HG03196 (cell line): ENCODE measurements at regions not wholly inside any gene's neighbourhood (a gene's known extent, or its start where the extent isn't known, plus 50 kb on each side); places are given as distances from the start of the nearest gene placed in this dataset.

Experiments
- ATAC-seq: cut with Tn5 transposase; IDR thresholded peaks from one replicate; pipeline ENCODE4 v1.9.1; 2021; ENCODE audit not compliant: unreplicated experiment

DNA sequence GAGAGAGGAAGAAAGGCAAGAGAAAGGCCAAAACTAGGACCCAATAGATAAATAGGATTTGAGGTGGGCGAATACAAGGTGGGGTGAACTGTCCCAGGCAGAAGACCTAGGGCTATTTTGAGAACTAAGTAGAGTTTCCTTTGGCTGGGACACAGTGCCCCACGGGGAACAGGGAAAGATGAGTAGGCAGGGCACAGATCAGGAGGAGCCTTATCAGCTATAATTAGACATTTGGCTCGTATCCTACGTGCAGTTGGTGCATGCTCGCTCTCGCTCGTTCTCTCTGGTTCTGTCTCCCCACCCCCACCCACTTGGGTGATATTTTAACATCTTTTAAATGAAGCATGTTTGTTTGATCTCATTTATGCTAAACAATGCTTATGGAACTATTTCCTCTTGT, 235.0 kb upstream of the JUN start:
- ATAC-seq, result no peak

DNA sequence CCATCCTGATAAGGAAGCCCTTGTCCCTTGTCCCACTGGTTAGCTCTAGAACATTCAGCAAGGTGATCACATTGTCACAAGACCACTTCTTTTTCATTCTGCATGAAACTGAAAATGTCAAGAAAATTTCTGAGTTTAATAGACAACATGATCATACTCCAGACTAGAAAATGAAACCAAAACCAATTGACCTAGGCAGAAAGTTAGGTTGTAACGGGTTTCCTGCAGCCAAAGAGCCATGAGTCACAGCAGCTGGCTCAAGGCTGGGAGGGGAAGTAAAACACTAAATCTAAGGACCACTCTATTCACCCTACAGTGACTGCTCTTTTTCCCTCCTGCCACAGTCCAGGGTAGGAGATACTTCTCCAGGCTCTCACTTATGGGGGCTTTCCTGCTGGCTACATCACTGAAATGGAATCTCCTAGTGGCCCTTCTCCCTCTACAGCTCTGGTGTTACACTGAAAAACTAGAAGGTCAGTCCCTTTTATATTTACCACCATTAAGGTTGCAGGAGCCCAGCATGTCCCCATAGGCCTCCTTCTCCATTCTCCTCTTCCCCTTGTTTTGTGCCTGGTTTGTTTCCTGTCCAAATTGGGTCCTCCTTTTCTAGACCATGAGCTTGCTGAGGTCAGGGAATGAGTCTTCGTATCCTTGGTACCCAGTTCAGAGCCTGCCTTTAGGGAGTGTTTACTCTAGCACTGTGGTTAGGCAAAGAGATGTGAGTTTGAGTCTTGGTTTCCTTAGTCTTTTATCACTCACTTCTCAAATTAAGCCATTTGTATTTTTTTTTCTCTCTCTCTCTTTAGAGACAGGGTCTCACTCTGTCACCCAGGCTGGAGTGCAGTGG, 236.5 kb upstream of the JUN start:
- peak; percentile 87 for ATAC-seq

DNA sequence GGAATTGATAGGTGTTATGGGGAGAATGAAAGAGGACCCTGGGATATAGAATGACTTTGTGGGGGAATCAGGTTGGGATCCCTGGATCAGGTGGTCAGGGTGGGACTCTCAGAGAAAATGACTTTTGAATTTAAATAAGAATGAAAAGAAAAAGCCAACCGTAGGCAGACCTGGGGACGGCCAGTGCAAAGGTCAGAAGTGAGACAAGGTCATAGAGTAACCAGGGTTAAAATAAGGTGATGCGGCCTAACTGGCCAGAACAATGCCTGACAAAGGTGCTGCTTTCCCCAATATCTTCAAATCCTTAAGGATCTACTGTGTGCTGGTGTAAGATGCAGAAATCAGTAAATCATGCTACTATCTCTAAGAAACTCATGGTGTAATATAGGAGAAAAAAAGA, 238.4 kb upstream of the JUN start:
- no peak for ATAC-seq

DNA sequence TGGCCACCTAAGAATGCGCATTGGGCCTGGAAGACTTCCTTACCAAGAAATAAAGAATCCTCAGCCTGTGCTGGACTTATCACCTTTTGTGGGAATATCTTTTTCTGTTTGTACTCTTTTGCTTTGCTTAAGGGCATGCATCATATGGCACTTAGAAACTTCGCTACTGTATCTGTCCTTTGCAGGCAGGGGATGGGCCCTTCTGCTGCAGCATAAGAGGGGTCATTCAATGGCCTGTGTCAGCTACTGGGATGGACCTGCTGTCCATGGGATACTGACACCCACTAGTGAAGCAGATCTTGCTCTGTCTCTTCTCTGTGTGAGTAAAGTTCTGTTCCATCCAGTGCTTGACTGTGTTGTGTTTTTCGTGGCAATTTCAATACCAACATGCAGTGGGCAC, 239.0 kb upstream of the JUN start:
- no peak for ATAC-seq

DNA sequence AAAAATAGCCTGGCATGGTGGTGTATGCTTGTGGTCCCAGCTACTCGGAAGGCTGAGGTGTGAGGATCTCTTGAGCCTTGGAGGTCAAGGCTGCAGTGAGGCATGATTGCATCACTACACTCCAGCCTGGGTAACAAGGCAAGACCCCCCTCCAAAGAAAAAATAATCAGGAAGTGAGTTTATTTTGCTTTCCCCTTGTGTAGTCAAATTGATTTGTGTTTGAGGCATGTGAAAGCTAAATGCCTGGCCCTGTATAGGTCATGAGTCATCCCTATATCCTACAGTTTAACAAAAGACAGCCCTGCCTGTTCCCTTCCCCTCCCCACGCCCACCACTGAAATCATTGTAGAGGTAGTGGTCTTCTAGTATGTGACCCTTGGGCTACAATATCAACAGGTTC, 241.4 kb upstream of the JUN start:
- no peak for ATAC-seq

DNA sequence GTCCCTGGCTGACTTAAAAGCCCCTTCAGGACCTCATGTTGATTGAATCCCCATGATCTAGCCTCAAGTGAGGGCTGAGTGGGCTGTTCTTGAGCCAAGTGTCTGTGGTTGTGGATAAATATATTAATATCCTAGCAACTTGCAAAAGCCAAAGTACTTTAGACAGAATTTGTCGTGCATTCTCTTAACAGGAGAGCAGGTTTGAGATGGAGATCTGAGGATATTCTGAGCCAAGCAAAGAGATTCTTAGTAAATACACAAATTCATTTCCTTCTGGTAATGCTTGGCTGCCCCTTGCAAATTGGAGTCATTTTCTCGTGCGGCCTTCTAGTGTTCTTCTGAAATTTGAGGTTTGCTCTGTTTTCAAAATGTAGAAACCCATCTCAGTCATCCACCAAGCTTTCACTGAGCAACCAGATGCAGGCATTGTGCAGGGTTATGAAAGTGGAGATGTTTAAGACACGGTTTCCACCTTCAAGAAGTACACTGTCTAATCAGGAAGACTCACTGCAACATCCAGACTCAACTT, 242.1 kb upstream of the JUN start:
- ATAC-seq, result peak; percentile 82

DNA sequence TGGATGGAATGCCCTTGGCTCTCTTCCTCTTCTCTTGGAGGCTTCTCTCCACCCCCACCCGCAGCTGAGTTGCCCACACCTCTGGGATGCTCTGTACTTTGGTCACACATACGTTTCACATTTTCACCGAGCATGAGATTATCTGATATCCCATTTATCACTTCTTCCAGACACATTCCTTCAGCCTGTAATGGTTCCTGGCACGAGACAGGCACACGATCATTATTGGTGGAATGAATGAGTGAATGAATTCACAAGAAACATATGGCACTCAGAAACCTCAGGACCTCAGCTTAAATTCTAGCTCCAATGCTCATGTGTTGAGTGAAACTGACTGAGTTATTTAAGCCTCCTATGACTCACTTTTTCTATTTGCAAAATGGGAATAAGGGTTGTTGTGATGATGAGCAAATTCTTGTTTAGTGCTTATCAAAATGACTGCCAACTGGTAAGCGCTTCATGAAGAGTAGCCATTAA, 242.7 kb upstream of the JUN start:
- peak; percentile 18 for ATAC-seq

DNA sequence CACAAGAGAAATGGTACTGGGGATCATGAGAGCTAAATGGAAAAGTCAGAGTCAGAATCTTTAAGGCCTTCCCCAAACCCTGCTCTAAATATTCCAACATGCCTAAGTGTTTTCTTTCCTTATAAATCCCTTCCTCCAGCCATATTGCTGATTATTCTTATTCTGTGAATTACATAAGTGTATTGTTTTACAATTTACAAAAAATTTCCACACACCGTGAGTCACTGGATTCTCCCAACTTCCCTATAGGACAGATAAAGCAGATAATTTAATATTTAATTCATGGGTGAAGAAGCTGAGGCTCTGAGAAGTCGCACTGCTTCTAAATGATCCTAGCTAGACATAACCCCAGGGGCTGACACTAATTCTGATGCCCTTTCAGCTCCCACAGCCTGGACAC, 243.3 kb upstream of the JUN start:
- ATAC-seq, result no peak

DNA sequence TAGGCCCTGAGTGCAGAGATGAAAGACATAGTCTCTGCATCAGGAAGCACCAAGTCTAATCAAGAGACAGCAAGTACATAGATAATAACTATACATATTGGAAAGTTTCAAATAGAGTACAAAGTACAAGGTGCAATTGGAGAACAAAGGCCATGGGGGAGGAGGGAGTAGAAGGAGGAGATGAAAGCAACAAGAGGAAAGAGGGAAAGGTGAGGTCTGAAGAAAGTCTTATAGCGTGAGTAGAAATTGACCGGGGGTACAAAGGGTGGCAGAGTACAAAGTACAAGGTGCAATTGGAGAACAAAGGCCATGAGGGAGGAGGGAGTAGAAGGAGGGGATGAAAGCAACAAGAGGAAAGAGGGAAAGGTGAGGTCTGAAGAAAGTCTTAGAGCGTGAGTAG, 244.2 kb upstream of the JUN start:
- no peak for ATAC-seq

DNA sequence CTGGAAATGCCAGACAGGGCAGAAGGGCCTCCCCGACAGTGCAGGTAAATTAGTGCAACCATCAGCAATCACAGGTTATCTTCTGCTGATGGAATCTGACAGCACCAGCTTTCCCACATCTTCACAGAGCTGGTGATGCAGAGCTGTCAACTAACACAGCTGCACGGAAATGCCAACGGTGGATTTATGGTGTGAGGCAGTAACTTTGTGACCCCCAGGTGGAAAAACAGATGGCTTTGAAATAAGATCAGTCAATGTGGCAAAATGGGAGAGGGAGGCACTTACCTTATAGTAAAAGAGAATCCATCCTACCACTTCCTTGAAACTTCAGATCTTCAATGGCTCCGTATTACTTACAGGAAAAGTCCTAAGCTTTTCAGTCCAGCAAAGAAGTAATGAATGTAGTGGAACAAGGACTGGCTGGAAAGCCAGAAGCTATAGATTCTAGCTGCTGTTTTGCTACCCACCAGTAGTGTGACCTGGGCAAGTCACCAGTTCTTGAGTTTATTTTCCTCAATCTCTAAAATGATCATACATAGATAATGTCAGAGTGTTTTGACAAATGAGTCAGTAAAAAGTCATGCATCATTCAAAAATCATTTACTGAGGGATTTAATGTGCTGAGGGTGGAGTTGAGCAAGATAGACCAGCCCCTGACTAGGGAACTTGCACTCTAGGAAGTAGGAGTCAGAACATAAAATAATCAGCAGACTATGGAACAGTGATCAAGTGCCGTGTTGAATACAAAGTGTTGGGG, 245.7 kb upstream of the JUN start:
- no peak for ATAC-seq

DNA sequence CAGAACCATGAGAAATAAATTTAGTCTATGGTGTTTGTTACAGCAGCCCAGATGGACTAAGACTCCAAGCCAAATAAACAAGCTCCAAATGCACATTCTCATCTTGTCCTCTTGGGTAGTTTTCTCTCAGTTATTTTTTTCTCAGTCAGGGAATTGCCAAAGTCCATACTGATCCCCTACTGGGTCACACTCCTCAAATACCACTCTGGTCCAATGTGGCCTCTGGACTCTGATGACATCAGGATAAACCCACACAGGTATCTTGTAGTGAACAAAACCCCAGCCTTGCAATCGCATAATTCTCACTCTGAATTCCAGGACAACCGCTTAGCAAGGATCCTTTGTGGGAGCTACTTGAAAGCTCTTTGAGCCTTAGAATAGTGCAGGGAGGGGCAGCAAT, 248.4 kb upstream of the JUN start:
- ATAC-seq, result no peak

DNA sequence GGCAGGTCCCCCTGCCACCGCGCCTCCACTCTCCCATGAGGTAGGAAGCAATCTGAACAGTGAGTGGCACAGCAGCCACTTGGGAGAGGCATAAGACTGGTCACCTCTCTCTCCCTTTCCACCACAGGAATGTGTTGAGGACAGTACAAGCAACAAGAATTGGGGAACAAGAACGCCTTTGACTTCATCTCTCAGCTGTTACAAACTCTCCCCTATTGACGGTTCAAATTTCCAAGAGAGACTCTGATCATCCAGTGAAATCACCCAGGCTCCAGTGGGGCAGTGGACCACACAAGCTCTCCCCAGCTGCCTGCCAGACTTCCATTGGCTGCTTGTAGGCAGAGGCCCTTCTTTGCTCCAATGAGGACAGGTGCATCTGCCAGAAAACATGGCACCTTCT, 249.9 kb upstream of the JUN start:
- no peak for ATAC-seq

DNA sequence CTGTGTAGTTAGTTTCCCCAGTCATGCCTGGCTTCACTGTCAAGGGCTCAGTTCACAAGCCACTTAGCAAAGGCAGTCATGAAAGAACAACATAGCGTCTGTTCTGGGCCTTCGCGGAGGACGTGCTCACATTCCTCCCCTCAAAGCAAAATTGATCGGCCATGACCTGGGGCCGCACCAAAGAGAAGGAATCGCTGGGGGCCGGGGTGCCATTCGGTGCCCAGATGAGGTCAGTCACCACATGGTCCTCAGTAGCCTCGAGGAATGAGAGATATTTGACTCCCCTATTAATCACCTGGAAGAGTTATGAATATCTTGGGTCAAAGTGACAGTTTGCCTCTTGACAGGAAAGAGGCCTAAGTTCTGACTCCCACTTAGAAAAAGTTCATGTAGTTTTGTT, 251.1 kb upstream of the JUN start:
- no peak for ATAC-seq

DNA sequence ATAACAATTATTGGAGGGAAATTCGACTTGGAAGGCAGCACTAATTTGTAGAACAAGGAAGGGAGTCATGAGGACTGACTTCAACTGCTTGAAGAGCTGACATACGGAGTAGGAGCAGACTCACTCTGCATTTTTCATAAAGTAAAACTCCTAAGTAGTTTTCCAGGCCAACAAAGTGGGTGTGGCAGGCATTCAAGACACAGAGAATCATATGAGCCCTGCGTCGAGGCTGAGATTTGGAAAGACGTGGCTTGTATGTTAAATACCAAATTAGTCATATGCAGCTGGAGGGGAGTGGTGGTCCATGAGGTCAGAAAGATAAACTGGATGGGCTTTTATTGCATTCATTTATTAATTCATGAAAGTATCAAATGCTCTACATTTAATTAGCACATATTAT, 255.7 kb upstream of the JUN start:
- no peak for ATAC-seq

DNA sequence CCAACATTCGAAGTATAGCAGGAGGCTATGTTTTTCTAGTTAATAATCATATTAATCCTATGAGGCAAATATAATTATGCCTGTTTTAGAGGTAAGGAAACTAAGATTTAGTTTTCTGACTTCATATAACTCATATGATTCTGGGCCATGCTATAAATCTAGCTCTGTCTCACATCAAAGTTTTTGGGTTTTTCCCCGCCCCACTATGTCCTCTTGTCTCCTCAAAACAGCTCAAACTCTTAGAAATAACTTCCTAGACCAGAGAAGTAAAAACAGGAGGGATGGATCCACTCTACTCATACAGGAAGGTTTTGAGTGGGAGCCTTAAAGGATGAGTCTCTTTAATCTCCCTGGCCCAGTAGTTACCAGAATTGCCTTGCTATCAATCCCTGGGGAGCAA, 256.4 kb upstream of the FGGY start:
- no peak for ATAC-seq

DNA sequence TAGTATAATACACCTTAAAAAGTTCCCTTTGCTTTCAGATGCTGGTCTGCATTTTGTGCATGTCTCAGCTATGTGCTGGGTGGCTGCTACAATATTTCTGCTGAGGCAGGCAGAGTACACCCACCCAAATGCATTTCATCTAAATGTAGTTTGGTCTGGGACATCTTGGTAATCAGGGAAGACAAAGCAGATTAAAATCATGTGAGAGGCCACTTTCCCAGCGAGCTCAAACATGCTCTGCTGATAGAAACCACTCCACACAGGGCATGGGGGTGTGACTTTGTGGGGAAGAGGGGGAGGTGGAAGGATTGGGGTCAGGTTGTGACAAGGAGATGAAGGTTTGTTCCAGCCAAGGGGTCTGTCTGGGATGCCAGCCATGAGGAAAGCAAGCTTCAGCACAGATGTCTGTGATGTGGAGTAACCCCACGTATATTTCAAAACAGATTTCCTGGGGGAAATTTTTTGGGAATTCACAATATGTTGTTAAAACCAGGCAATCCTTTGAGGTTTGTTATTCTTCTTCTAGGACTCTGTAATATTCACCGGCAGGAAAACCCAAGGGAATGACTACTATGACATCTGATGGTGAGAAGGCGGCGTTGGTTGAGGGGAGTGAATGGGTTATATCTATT, 255.1 kb upstream of the FGGY start:
- no peak for ATAC-seq

DNA sequence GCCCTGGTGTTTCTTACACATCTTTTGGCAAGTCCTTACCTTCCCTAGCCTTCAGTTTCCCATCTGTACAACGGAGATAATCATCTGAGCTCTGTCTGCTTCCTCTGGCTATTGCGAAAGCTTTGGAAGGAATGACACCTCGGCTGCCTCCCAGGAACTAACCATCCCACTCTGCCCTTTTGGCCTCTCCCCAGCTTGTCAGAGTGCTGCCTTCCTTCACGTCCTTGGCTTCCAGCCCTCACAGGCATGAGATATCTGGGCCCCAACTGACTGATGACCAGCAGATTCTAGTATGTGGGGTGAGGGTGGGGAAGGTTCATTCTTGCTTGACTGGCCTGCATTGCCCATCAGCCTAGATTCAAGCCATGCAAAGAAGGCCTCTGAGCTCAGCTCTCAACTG, 253.1 kb upstream of the FGGY start:
- ATAC-seq, result no peak

DNA sequence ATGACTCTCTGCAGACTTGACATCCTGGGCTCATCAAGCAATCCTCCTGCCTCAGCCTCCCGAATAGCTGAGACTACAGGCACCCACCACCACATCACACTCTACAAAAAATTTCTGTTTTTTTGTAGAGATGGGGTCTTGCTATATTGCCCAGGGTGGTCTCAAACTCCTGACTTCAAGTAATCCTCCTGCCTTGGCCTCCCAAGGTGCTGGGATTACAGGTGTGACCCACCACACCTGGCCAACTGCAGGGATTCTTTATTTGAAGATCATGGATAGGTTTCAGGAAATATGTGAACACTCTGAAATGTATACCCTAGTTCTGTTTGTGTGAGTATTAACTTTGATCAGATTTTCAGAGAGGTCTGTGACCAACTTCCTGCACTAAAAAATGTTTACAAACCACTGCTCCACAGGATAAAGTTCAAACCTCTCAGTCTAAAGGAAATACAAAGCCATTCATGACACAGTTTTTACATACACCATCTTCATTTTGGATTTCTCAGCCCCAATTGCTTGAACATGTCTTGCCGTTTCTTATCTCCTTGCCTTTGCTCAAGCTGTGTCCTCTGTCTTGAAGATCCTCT, 252.3 kb upstream of the FGGY start:
- no peak for ATAC-seq

DNA sequence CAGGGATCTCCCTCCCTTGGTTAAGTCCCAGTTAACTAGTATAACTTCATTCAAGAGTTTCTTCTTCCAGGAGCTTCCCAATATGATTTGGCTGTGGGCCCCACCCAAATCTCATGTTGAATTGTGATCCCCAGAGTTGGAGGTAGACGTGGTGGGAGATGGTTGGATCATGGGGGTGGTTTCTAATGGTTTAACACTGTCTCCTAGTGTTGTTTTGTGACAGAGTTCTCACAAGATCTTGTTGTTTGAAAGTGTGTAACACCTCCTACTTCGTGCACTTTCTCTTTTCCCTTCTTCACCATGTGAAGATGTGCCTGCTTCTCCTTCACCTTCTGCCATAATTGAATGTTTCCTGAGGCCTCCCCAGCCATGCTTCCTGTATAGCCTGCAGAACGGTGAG, 251.8 kb upstream of the FGGY start:
- no peak for ATAC-seq

DNA sequence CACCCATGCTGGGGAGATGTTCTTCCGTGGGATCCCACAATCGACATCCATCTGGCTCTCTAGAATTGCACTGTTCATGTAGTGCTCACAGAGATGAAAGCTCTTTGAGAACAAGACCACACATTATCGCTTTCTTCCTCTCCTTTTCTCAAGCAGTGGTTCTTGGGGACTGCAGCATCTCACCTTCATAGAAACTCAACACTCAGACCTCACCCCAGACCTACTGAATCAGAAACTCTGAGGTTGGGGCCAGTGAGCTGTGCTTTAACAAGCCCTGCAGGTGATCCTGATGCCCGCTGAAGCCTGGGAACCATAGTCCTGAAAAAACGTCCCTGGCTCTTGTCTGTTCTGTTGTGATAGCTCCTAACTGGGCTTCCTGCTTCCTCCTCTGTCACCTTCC, 251.3 kb upstream of the FGGY start:
- ATAC-seq, result no peak

DNA sequence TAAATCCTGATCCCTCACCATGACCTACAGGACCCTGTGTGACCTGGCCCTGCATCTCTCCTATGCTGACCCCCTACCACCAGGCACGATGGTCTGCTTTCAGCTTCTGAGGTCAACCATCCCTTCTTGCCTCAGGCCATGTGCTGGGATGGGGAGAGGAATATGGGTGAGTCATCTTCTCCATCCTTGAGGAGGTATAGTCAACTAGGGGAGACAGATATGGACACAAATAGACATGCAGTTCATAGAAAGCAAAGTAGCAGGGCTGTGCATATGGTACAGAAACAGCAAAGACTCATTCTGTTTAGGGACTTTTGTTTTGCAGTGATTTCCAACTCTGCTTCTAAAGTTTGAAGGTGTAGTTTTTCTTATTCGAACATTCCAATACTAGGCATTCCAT, 250.8 kb upstream of the FGGY start:
- no peak for ATAC-seq
